Choroid plexus epithelial cell (primary cell): ENCODE measurements at regions not wholly inside any gene's neighbourhood (a gene's known extent, or its start where the extent isn't known, plus 50 kb on each side); places are given as distances from the start of the nearest gene placed in this dataset.

Experiments used
- DNase-seq: peaks from one replicate; pipeline ENCODE4 v3.0.0-alpha.2; 2010; ENCODE audit warnings: low read depth
- H3K4me3 ChIP-seq: 2 replicates; pipeline ENCODE4 v1.5.1; 2011; ENCODE audit warnings: low read depth, mild to moderate bottlenecking, control low read depth, low read length, moderate library complexity
- CTCF ChIP-seq: conservative IDR thresholded peaks from 2 replicates; pipeline ENCODE4 v1.5.1; 2011; ENCODE audit warnings: low read depth, mild to moderate bottlenecking, control low read depth, inconsistent platforms, low read length, moderate library complexity

GRCh38 chr9:25260046-25260445 lies 418.2 kb downstream of the TUSC1 start:
- no peak overlapping the region for H3K4me3 ChIP-seq
- TF ChIP-seq CTCF: no peak
- no peak for DNase-seq

DNA sequence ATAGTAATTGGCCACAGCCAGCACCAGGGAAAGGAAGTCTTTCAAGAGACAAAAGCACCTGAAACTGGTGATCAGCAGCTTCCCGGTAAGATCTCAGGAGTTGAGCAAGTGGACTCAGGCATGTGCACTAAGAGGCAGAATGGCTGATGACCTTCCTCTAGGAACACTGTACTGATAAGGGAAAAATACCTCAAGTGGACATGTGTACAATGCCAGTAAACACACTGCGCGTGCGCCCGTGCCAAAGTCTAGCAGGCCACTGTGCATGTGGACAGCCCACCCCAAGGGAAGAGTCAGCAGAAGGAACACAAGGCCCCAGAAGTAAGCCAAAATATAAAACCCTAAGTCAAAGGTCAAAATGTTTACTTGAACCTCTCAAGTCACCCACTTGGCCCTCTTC lies 423.0 kb downstream of the TUSC1 start:
- no peak overlapping the region for H3K4me3 ChIP-seq
- DNase-seq: no peak
- TF ChIP-seq CTCF: no peak

GRCh38 chr9:25254051-25254450 lies 424.2 kb downstream of the TUSC1 start:
- TF ChIP-seq CTCF: no peak
- H3K4me3 ChIP-seq: no peak overlapping the region
- DNase-seq: no peak

DNA sequence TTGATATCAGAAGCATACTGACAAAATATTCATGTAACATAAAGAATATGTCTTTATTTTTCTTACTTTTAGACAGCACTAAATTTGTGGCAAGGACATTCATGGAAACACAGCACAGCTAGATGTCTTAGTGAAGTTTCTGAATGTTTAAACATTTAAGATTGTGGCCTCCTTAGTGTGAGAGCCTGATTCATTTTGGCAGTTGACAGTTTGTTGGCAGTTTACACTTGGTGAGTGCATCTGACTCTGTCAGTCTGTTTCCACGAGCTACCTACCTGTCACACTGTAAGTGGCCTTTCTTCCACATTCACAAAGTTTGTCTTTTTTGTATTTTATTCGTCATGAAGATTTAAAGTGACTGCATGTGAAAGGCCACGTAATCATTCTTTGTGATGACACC lies 436.8 kb downstream of the TUSC1 start:
- no peak for TF ChIP-seq CTCF
- DNase-seq: no peak
- no peak overlapping the region for H3K4me3 ChIP-seq

GRCh38 chr9:25226901-25227686 lies 451.1 kb downstream of the TUSC1 start:
- no peak overlapping the region for H3K4me3 ChIP-seq
- no peak for TF ChIP-seq CTCF
- no peak for DNase-seq

DNA sequence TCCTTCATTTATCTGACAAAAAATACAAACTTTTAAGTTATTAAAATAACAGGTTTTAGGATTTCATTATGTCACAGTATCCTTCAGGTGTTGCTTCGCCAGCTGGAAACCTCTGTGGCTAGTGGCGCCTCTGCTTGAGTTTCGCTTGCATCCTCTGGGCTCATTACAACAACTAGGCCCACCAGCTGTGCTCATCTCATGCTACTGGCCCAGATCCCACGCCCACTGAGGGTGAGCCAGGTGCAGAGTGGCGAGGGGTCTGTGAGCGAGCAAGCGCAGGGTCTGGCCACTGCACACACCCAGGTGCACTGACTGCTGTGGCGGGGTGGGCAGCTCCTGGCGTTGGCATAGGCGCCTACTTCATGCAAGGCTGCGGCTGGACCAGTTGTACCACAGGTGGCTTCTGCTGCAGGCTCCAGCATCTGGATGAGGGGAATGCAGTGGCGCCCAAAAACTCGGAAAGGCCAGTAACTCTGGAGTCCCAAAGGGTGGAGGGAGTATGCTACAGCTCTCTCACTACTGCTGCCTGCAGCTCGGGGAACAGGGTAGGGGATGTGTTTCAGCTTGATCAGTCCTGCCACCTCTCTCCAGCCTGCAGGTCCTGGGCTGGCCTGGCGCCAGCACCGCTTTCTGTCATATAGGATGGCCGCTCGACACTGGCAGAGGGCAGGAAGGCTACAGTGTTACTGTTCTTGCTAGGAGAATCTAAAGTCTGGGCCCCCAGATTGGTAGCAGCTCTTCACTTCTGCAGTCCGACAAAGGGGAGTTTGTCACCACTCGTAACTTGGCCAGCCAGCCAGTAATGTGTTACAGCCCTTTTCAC lies 452.1 kb downstream of the TUSC1 start:
- H3K4me3 ChIP-seq: no peak overlapping the region
- TF ChIP-seq CTCF: no peak
- no peak for DNase-seq
